GM12865 (cell line): ENCODE measurements at regions not wholly inside any gene's neighbourhood (a gene's known extent, or its start where the extent isn't known, plus 50 kb on each side); places are given as distances from the start of the nearest gene placed in this dataset.

Experiments
- DNase-seq: peaks from one replicate; pipeline ENCODE4 v3.0.0; 2010; ENCODE audit warnings: low read depth
- H3K4me3 ChIP-seq: 2 replicates; pipeline ENCODE4 v1.5.1; 2011; ENCODE audit warnings: mild to moderate bottlenecking, low read depth, low read length, control low read depth
- CTCF ChIP-seq: IDR thresholded peaks from 2 replicates; pipeline ENCODE4 v1.5.1; 2011; ENCODE audit warnings: low read length, control low read depth, low read depth, inconsistent platforms; ENCODE audit not compliant: insufficient read depth; ENCODE audit errors: missing control alignments

DNA sequence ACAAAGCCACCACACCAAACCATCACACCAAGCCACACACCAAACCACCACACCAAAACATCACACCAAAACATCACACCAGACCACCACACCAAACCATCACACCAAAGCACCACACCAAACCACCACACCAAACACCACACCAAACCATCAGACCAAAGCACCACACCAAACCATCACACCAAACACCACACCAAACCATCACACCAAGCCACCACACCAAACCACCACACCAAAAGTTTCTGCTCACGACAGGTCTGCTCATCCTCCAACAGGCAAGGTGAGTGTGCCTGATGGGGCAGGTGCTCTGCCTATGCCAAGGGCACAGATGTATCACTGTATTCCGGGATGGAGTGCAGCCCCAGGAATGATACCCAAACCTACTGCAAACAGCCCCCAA, 87.9 kb upstream of the FSTL4 start:
- TF ChIP-seq CTCF: no peak
- no peak for DNase-seq

DNA sequence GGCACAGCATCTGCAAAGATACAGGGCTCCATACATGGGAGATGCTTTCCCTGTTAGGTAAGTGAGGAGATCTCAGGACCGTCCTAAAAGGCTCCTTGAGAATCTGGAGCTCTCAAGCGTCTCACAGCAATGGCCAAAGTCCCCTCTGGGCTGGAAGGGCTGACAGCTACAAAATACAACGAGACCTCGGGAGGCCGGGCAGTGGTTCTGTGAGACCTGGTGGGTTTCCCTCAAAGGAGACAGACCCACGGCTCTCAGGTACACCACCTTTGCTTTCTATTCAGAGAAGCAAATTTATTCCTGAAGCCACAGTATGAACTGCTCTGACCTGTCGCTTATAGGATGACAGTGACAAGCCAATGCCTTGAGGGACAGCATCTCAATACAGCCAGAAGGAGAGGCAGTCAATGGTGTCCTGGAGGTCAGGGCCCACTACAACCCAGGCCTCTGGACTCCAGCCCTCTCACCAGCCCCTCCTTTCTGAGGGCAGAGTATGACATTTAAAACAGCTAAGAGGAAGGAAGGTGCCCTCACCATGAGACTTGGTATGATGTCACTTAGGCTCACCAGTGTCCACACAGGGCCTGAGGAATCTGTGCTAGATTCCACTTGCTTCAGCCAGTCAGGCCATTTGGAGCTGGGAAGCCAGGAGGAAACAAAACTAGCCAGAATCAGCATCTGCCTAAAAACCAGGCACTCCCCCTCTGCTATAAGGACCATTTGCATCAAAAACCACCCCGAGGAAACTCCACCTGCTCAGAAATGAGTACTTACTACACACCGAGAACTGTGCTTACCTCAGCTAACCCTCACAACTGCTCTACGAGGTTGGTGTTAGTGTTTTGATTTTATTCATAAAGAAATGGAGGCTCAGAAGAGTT, 86.5 kb upstream of the FSTL4 start:
- DNase-seq: peak; percentile 79
- no peak overlapping the region for H3K4me3 ChIP-seq
- no peak for TF ChIP-seq CTCF

More for the DNA sequence above, 87.9 kb upstream of the FSTL4 start:
- no peak overlapping the region for H3K4me3 ChIP-seq

DNA sequence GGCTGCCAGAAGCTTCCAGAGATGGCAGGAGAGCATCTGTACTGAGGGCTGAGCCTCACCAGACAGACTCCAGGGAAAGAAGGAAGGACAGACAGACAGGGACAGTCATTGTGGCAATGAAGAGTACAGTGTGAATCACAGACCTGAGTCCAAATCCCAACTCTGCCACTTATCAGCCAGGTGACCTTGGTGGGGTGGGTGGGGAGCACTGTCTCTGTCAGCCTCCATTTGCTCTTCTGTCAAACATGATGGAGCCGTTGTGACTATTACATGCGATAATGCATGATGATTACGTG, 85.9 kb upstream of the FSTL4 start:
- DNase-seq: no peak
- TF ChIP-seq CTCF: no peak
- H3K4me3 ChIP-seq: no peak overlapping the region

DNA sequence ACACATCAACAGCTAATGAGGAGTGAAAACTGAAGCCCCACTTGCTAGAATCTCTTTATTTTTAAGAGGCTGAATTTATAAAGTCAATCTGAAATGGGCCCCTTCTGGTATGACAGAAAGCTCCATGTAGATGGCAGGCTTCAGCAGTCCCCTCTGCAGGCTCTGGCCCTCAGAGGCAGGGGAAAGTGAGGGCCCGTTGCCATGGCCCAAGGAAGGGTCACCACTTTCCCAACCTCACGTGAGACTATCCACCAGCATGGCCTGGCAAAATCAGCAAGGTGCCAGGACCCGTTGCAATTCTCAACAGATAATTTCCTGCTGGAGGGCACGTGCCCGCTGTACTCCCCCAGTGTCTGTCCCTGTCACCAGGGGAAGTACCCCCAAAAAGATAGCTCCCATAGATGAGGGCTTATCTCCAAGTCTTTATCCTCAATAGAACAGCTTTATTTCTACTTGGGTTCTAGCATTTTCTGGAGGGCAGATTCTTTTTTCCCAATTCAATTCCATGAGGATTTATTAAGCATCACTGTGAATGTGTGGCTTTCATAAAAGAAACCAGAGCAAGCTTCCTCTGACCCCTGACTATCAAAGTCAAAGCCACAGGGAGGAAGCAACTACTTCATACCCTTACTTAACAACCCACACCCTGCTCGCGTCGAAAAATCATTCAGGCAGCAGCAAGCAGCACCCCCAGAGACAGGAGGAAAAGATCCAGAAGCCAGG, 85.4 kb upstream of the FSTL4 start:
- H3K4me3 ChIP-seq: no peak overlapping the region
- peak; percentile 47 for DNase-seq
- no peak for TF ChIP-seq CTCF

DNA sequence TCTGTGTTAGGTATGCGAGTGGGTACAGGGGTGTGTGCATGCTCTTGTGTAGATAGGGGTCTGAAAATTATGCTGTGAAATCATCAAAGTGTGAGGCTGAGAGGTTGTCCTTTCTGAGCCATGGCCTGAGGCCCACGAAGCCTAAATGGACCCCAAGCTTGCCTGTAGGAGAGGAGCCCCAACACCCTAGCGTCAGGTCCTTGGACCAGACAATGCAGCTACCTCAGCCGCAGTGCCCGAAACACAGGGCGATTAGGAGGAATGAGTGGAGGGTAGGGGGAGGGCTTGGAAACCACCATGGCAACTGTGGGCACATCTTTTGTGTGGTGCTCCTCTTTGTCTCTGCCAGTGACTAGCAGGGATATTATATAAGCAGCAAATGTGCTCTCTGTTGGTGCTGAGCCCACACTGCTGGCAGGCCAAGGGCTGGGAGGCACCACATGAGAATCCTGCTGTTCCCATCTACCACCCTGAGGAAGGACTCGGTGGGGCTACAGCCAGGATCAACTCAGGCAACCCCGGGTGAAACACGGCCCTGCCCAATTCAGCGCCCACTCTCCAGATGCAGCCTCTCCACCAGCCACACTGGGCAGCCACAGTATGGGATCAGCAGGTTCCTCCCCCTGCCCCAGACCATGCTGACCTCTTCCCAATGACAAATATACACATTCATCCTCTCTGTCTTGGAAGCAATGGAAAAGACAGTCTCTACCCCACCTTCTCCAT, 84.6 kb upstream of the FSTL4 start:
- H3K4me3 ChIP-seq: no peak overlapping the region
- TF ChIP-seq CTCF: no peak
- no peak for DNase-seq

GRCh38 chr5:133696006-133696584, 83.8 kb upstream of the FSTL4 start:
- no peak overlapping the region for H3K4me3 ChIP-seq
- no peak for TF ChIP-seq CTCF
- no peak for DNase-seq
